HCT116 (cell line): ENCODE measurements at regions not wholly inside any gene's neighbourhood (a gene's known extent, or its start where the extent isn't known, plus 50 kb on each side); places are given as distances from the start of the nearest gene placed in this dataset.

Source experiments
- ATAC-seq: fragments of 200-7000 bp; cut with Tn5 transposase; 2 replicates; pipeline ENCODE4 v1.9.1; 2020; ENCODE audit warnings: mild to moderate bottlenecking, moderate library complexity
- BruUV-seq: library from RNA; stranded (reverse); fragments of 400-500 nt; replicated peaks from 2 replicates; lab custom pipeline; 2021; lab: Mats Ljungman, UMichigan
- CTCF ChIA-PET: fragments of 300-600 bp; sonication (Branson Sonifier 250); formaldehyde crosslinking; loops from one replicate; lab custom pipeline; 2021; ENCODE audit warnings: antibody characterized with exemption; lab: Charles Lee
- POLR2A ChIA-PET: fragments of 300-600, 350-600 bp; sonication (Branson Sonifier 250); formaldehyde crosslinking; loops from one replicate; lab custom pipeline; 2021; ENCODE audit warnings: antibody characterized with exemption; lab: Charles Lee
- RAD21 ChIA-PET, 2 experiments: fragments of 300-600 bp; sonication (Branson Sonifier 250); formaldehyde crosslinking; loops; one replicate each; lab custom pipeline; 2023; ENCODE audit warnings: low total read pairs in 2 of 2; ENCODE audit not compliant: uncharacterized antibody in 2 of 2, unreplicated experiment in 2 of 2, low non-redundant PET in 1 of 2; lab: Charles Lee
- DNase-seq: peaks from one replicate; pipeline ENCODE4 v3.0.0-alpha.2; 2010; ENCODE audit warnings: low read depth, low spot score
- H2AFZ ChIP-seq: fragments of 200-600 bp; shearing (Covaris generic), sonication (generic); 2 replicates; pipeline ENCODE4 v1.6.1; 2017; ENCODE audit warnings: low read depth, mixed run types, mixed read lengths, antibody characterized with exemption, low read length; ENCODE audit not compliant: poor library complexity, severe bottlenecking
- H3K27ac ChIP-seq: 2 replicates; pipeline ENCODE4 v1.5.1; 2012; ENCODE audit warnings: low read depth, low read length
- H3K27me3 ChIP-seq: fragments of 200-600 bp; sonication (generic); 2 replicates; pipeline ENCODE4 v1.6.1; 2016; ENCODE audit warnings: mixed run types, low read length, mixed read lengths; ENCODE audit not compliant: insufficient read depth
- H3K36me3 ChIP-seq, 2 experiments: fragments of 200-500 bp in 1 of 2; fragments of 200-600 bp in 1 of 2; sonication (Bioruptor generic) in 1 of 2; sonication (generic) in 1 of 2; 2 replicates each; pipeline versions ENCODE4 v1.5.1 to v1.6.1; 2014 to 2016; ENCODE audit warnings: low read length in 2 of 2, inconsistent platforms in 1 of 2, mixed read lengths in 1 of 2, mixed run types in 1 of 2; ENCODE audit not compliant: insufficient read depth in 2 of 2, control insufficient read depth in 1 of 2
- H3K4me1 ChIP-seq, 2 experiments: fragments of 200-600 bp in 1 of 2; sonication (generic) in 1 of 2; 2 replicates each; pipeline versions ENCODE4 v1.5.1 to v1.6.1; 2012 to 2017; ENCODE audit warnings: low read length in 2 of 2, inconsistent platforms in 1 of 2, mild to moderate bottlenecking in 1 of 2, mixed read lengths in 1 of 2, mixed run types in 1 of 2, moderate library complexity in 1 of 2; ENCODE audit not compliant: insufficient read depth in 2 of 2, control insufficient read depth in 1 of 2
- H3K4me2 ChIP-seq: fragments of 200-600 bp; sonication (generic); 2 replicates; pipeline ENCODE4 v1.6.1; 2017; ENCODE audit warnings: mixed run types, low read length, mixed read lengths
- H3K4me3 ChIP-seq, 2 experiments: fragments of 200-600 bp in 1 of 2; sonication (generic) in 1 of 2; replicated peaks in 1 of 2; 2 replicates each; pipeline ENCODE4 v1.5.1; 2011 to 2016; ENCODE audit warnings: low read length in 2 of 2, control low read depth in 1 of 2, low read depth in 1 of 2, mild to moderate bottlenecking in 1 of 2, mixed read lengths in 1 of 2, mixed run types in 1 of 2
- H3K79me2 ChIP-seq: fragments of 200-600 bp; sonication (generic); 2 replicates; pipeline ENCODE4 v1.6.1; 2017; ENCODE audit warnings: mild to moderate bottlenecking, mixed run types, low read length, moderate library complexity, mixed read lengths; ENCODE audit not compliant: insufficient read depth
- H3K9ac ChIP-seq: fragments of 200-600 bp; sonication (generic); 2 replicates; pipeline ENCODE4 v1.6.1; 2016; ENCODE audit warnings: low read length, mixed read lengths
- H3K9me2 ChIP-seq: fragments of 200-600 bp; sonication (generic), shearing (Covaris generic); 2 replicates; pipeline ENCODE4 v1.6.1; 2017; ENCODE audit warnings: mixed run types, mild to moderate bottlenecking, moderate library complexity; ENCODE audit not compliant: insufficient read depth
- H3K9me3 ChIP-seq, 2 experiments: fragments of 200-500 bp in 1 of 2; fragments of 200-600 bp in 1 of 2; sonication (Bioruptor generic) in 1 of 2; sonication (generic) in 1 of 2; 2 replicates each; pipeline ENCODE4 v1.6.1; 2014 to 2017; ENCODE audit warnings: low read length in 2 of 2, mixed read lengths in 2 of 2, inconsistent platforms in 1 of 2, low read depth in 1 of 2, mild to moderate bottlenecking in 1 of 2, mixed run types in 1 of 2, moderate library complexity in 1 of 2; ENCODE audit not compliant: control insufficient read depth in 1 of 2, insufficient read depth in 1 of 2
- H4K20me1 ChIP-seq: fragments of 200-600 bp; sonication (generic), shearing (Covaris generic); 2 replicates; pipeline ENCODE4 v1.6.1; 2017; ENCODE audit warnings: mixed run types, mild to moderate bottlenecking, moderate library complexity; ENCODE audit not compliant: insufficient read depth
- CBX3 ChIP-seq: IDR thresholded peaks from 2 replicates; pipeline ENCODE4 v1.6.1; 2012; ENCODE audit warnings: low read depth
- CEBPB ChIP-seq: IDR thresholded peaks from 2 replicates; pipeline ENCODE4 v1.6.1; 2012; ENCODE audit warnings: low read depth
- EGR1 ChIP-seq: IDR thresholded peaks from 2 replicates; pipeline ENCODE4 v1.6.1; 2012; ENCODE audit warnings: low read depth
- EZH2 ChIP-seq: fragments of 200-600 bp; sonication (generic); IDR thresholded peaks from 2 replicates; pipeline ENCODE4 v1.6.1; 2017; ENCODE audit warnings: antibody characterized with exemption, mixed run types
- FOSL1 ChIP-seq: IDR thresholded peaks from 2 replicates; pipeline ENCODE4 v1.6.1; 2012; ENCODE audit warnings: low read depth
- JUND ChIP-seq: IDR thresholded peaks from 2 replicates; pipeline ENCODE4 v1.6.1; 2012
- MAX ChIP-seq: IDR thresholded peaks from 2 replicates; pipeline ENCODE4 v1.6.1; 2012
- POLR2A ChIP-seq: IDR thresholded peaks from 2 replicates; pipeline ENCODE4 v1.7.0; 2011; ENCODE audit warnings: borderline replicate concordance; ENCODE audit not compliant: insufficient read depth, insufficient read length; ENCODE audit errors: extremely low read depth
- RAD21 ChIP-seq: IDR thresholded peaks from 2 replicates; pipeline ENCODE4 v1.6.1; 2012; ENCODE audit warnings: low read depth, mild to moderate bottlenecking
- REST ChIP-seq: IDR thresholded peaks from 2 replicates; pipeline ENCODE4 v1.6.1; 2012; ENCODE audit warnings: low read depth
- SIN3A ChIP-seq: IDR thresholded peaks from 2 replicates; pipeline ENCODE4 v1.6.1; 2012; ENCODE audit warnings: low read depth
- SP1 ChIP-seq: IDR thresholded peaks from 2 replicates; pipeline ENCODE4 v1.6.1; 2012; ENCODE audit warnings: low read depth
- SRF ChIP-seq: IDR thresholded peaks from 2 replicates; pipeline ENCODE4 v1.6.1; 2012; ENCODE audit warnings: low read depth
- TCF7L2 ChIP-seq: IDR thresholded peaks from 2 replicates; pipeline ENCODE4 v1.7.0; 2011; ENCODE audit warnings: borderline replicate concordance, inconsistent platforms; ENCODE audit not compliant: insufficient read depth, insufficient read length; ENCODE audit errors: extremely low read depth
- ZBTB33 ChIP-seq: IDR thresholded peaks from 2 replicates; pipeline ENCODE4 v1.6.1; 2011; ENCODE audit warnings: mild to moderate bottlenecking, low read length, moderate library complexity; ENCODE audit not compliant: insufficient replicate concordance; ENCODE audit errors: extremely low read depth
- ZFX ChIP-seq: fragments of 450-650 bp; IDR thresholded peaks from 2 replicates; pipeline ENCODE4 v1.6.1; 2017
- ZNF274 ChIP-seq: fragments of 200-500 bp; sonication (Bioruptor generic); IDR thresholded peaks from 2 replicates; pipeline ENCODE4 v1.6.1; 2014; ENCODE audit warnings: mild to moderate bottlenecking, low read depth, low read length, inconsistent platforms
- intact Hi-C: fragments of 100-400 bp; cut with micrococcal nuclease; formaldehyde crosslinking; loops from 2 replicates; pipeline ENCODE4 v1.10.0; 2022
- TF ChIP-seq, protein P1 (sequence below), 3 experiments: fragments of 200-600 bp in 1 of 3; sonication (generic) in 1 of 3; IDR thresholded peaks in 2 of 3; conservative IDR thresholded peaks in 1 of 3; 2 replicates each; pipeline ENCODE4 v1.5.1; 2012 to 2017; ENCODE audit warnings: low read depth in 2 of 3, low read length in 2 of 3, antibody characterized with exemption in 1 of 3, borderline replicate concordance in 1 of 3, control low read depth in 1 of 3, mild to moderate bottlenecking in 1 of 3, mixed read lengths in 1 of 3, mixed run types in 1 of 3, moderate library complexity in 1 of 3; ENCODE audit not compliant: insufficient read depth in 1 of 3

GRCh38 chr2:125935559-125935958 lies 720.4 kb upstream of the GYPC start (continued):
- no peak for TF ChIP-seq MAX
- TF ChIP-seq RAD21: no peak
- TF ChIP-seq SIN3A: no peak
- TF ChIP-seq CBX3: no peak
- TF ChIP-seq, all 23 proteins: peak for 0

- H3K9me3 ChIP-seq: peaks cover 0 to 22% of the 10 kb centered on the region in 2 experiments; a peak in 2 of 4 replicates
- no peaks in the 10 kb centered on the region for H3K9me2 ChIP-seq
- CTCF ChIA-PET: no interaction called here
- H3K4me3 ChIP-seq: no peak overlapping the region
- RAD21 ChIA-PET: no interaction called here
- no peak overlapping the region for H3K27ac ChIP-seq
- no peaks in the 10 kb centered on the region for H3K79me2 ChIP-seq
- no TSS peak for BruUV-seq
- H3K4me1 ChIP-seq: no peaks in the 10 kb centered on the region
- H2AFZ ChIP-seq: no peak overlapping the region
- ATAC-seq (no peak), DNase-seq (no peak)
- no peaks in the 10 kb centered on the region for H3K36me3 ChIP-seq
- no peak overlapping the region for H3K9ac ChIP-seq
- no peak overlapping the region for H3K4me2 ChIP-seq
- POLR2A ChIA-PET: no interaction called here
- H3K27me3 ChIP-seq: no peaks in the 10 kb centered on the region
- no peaks in the 10 kb centered on the region for H4K20me1 ChIP-seq
- intact Hi-C loops: no loop called here
- no peak for TF ChIP-seq ZBTB33
- no peak for TF ChIP-seq MAX
- no peak for TF ChIP-seq EZH2
- no peak for TF ChIP-seq CEBPB
- TF ChIP-seq TCF7L2: no peak
- TF ChIP-seq ZNF274: no peak
- TF ChIP-seq ZFX: no peak
- TF ChIP-seq, protein P1, sequence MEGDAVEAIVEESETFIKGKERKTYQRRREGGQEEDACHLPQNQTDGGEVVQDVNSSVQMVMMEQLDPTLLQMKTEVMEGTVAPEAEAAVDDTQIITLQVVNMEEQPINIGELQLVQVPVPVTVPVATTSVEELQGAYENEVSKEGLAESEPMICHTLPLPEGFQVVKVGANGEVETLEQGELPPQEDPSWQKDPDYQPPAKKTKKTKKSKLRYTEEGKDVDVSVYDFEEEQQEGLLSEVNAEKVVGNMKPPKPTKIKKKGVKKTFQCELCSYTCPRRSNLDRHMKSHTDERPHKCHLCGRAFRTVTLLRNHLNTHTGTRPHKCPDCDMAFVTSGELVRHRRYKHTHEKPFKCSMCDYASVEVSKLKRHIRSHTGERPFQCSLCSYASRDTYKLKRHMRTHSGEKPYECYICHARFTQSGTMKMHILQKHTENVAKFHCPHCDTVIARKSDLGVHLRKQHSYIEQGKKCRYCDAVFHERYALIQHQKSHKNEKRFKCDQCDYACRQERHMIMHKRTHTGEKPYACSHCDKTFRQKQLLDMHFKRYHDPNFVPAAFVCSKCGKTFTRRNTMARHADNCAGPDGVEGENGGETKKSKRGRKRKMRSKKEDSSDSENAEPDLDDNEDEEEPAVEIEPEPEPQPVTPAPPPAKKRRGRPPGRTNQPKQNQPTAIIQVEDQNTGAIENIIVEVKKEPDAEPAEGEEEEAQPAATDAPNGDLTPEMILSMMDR (IDR thresholded peaks at IDR 0.05 in 2 of 3, conservative IDR thresholded peaks at IDR 0.05 in 1 of 3; ENCODE audit: borderline replicate concordance in 1 of 3, insufficient read depth in 1 of 3, low read depth in 2 of 3, low read length in 2 of 3): no peak
- no peak for TF ChIP-seq JUND
- TF ChIP-seq SRF: no peak
- TF ChIP-seq FOSL1: no peak
- TF ChIP-seq POLR2A: no peak
- TF ChIP-seq REST: no peak
- no peak for TF ChIP-seq EGR1
- TF ChIP-seq SP1: no peak
Observed at GRCh38 chr2:125942585-125943424, 713.2 kb upstream of the GYPC start.
